Common myeloid progenitor, CD34-positive (primary cell): ENCODE measurements at regions not wholly inside any gene's neighbourhood (a gene's known extent, or its start where the extent isn't known, plus 50 kb on each side); places are given as distances from the start of the nearest gene placed in this dataset.
A peak's percentile ranks its signal among the peaks of the same experiment; 100 is the strongest.

Experiments
- CTCF ChIA-PET: fragments of 350-600 bp; sonication (Branson Sonifier 250); formaldehyde crosslinking; loops from one replicate; lab custom pipeline; 2021; ENCODE audit warnings: antibody characterized with exemption; lab: Charles Lee
- POLR2A ChIA-PET: fragments of 350-600 bp; sonication (Branson Sonifier 250); formaldehyde crosslinking; loops from one replicate; lab custom pipeline; 2021; ENCODE audit warnings: antibody characterized with exemption; lab: Charles Lee
- DNase-seq, 3 donors: peaks; one replicate each; pipeline versions ENCODE4 v3.0.0 to v3.0.0-alpha.2; 2013
- H3K27ac ChIP-seq, 2 experiments: 1 replicate in 1 of 2; 2 replicates in 1 of 2; pipeline ENCODE4 v1.7.0; 2013; ENCODE audit warnings: inconsistent platforms in 2 of 2, low read length in 2 of 2, mild to moderate bottlenecking in 2 of 2, low read depth in 1 of 2, moderate library complexity in 1 of 2; ENCODE audit not compliant: severe bottlenecking in 2 of 2, insufficient read depth in 1 of 2, poor library complexity in 1 of 2
- H3K27me3 ChIP-seq, 5 experiments: replicated peaks in 2 of 5; 1 replicate in 3 of 5; 2 replicates in 2 of 5; pipeline versions ENCODE4 v1.6.1 to v1.7.0; 2013; ENCODE audit warnings: low read length in 4 of 5, mild to moderate bottlenecking in 2 of 5, moderate library complexity in 2 of 5, inconsistent platforms in 1 of 5; ENCODE audit not compliant: insufficient read depth in 5 of 5, control insufficient read depth in 4 of 5
- H3K36me3 ChIP-seq, 4 experiments: 1 replicate in 2 of 4; 2 replicates in 2 of 4; pipeline versions ENCODE4 v1.6.1 to v1.7.0; 2013; ENCODE audit warnings: low read length in 3 of 4, control low read depth in 1 of 4, mild to moderate bottlenecking in 1 of 4; ENCODE audit not compliant: control insufficient read depth in 4 of 4, insufficient read depth in 4 of 4
- H3K4me1 ChIP-seq, 4 experiments: 1 replicate in 3 of 4; 2 replicates in 1 of 4; pipeline versions ENCODE4 v1.6.1 to v1.7.1; 2013; ENCODE audit warnings: low read length in 3 of 4, mild to moderate bottlenecking in 3 of 4, control low read depth in 1 of 4, inconsistent platforms in 1 of 4, moderate library complexity in 1 of 4; ENCODE audit not compliant: control insufficient read depth in 4 of 4, insufficient read depth in 4 of 4; ENCODE audit errors: control extremely low read depth in 1 of 4
- H3K4me3 ChIP-seq, 7 experiments: 1 replicate in 4 of 7; 2 replicates in 3 of 7; pipeline versions ENCODE4 v1.5.1 to v1.7.0; 2013; ENCODE audit warnings: mild to moderate bottlenecking in 7 of 7, low read length in 6 of 7, moderate library complexity in 6 of 7, inconsistent platforms in 2 of 7, low read depth in 2 of 7, control low read depth in 1 of 7; ENCODE audit not compliant: insufficient read depth in 4 of 7, control insufficient read depth in 1 of 7; ENCODE audit errors: extremely low read depth in 1 of 7
- H3K9me3 ChIP-seq, 5 experiments: 1 replicate in 4 of 5; 2 replicates in 1 of 5; pipeline versions ENCODE4 v1.6.1 to v1.7.1; 2013; ENCODE audit warnings: low read length in 4 of 5, mild to moderate bottlenecking in 2 of 5, inconsistent platforms in 1 of 5, low read depth in 1 of 5, moderate library complexity in 1 of 5; ENCODE audit not compliant: control insufficient read depth in 4 of 5, insufficient read depth in 2 of 5; ENCODE audit errors: control extremely low read depth in 1 of 5
- WGBS: methylation state at CpG from one replicate; pipeline ENCODE4 v1.1.5; 2013; ENCODE audit not compliant: insufficient coverage; 5-methylcytosine and 5-hydroxymethylcytosine counted together

DNA sequence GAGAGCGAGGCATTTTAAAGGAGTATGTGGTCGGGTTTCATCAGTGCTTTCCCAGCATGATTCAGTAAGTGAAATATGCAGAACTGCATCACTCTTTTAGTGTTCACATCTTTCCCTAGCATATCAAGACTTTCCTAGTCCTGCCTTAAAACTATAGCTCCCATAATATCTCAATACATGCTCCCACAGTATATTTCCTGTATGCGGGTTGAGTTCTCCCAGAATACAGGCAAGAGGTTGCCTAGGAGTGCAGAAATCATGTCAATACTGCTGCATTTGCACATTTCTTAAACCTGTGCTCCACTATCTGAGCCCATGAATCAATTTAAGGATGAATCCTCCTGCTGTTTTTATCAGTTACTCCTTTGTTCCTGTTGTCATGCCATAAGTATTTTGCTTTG, 386.6 kb upstream of the SLC35B3 start:
- Histone ChIP-seq H3K27me3 (no peaks in the 10 kb centered on the region), H3K4me3 (no peak overlapping the region), H3K9me3 (no peaks in the 10 kb centered on the region), H3K36me3 (no peaks in the 10 kb centered on the region), H3K4me1 (no peaks in the 10 kb centered on the region), H3K27ac (no peak overlapping the region)
- DNase-seq = no peak
- ChIA-PET CTCF (no interaction called here), POLR2A (no interaction called here)
- 100% methylated on average over 3 of the region's 3 CpGs for WGBS

DNA sequence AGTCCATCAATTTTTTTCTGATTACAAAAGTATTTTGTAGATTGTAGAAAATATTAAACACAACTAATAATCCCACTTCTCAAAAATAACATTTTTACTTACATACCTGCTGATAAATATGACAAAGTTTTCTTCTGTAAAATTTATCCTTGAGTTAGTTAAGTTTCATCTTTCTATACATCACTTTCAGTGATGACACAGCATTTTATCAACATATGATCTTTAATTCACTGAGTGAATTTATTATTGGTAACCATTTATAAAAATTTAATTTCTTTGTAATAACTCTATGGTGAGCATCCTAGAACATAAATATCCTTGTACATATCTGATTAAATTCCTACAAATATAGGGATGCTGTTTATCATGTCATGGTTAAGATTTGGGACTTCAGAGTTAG, 385.0 kb upstream of the SLC35B3 start:
- Histone ChIP-seq H3K36me3 (no peaks in the 10 kb centered on the region), H3K27ac (no peak overlapping the region), H3K4me1 (no peaks in the 10 kb centered on the region), H3K4me3 (no peak overlapping the region), H3K9me3 (no peaks in the 10 kb centered on the region), H3K27me3 (no peaks in the 10 kb centered on the region)
- DNase-seq = no peak
- CTCF ChIA-PET = no interaction called here
- POLR2A ChIA-PET = no interaction called here

- Histone ChIP-seq H3K27me3 (no peaks in the 10 kb centered on the region), H3K4me3 (no peak overlapping the region), H3K27ac (no peak overlapping the region), H3K36me3 (no peaks in the 10 kb centered on the region), H3K4me1 (no peaks in the 10 kb centered on the region), H3K9me3 (no peaks in the 10 kb centered on the region)
- 100% methylated on average over 3 of the region's 5 CpGs for WGBS
- ChIA-PET POLR2A (no interaction called here), CTCF (no interaction called here)
- DNase-seq = no peak
These were observed 384.1 kb upstream of the SLC35B3 start for GRCh38 chr6:8819446-8819845.

- no peaks in the 10 kb centered on the region for H3K9me3 ChIP-seq
- H3K27ac ChIP-seq = no peak overlapping the region
- CTCF ChIA-PET = no interaction called here
- H3K36me3 ChIP-seq = no peaks in the 10 kb centered on the region
- peak in 2 of 3 donors; percentile 5 to 36 for DNase-seq
- H3K4me3 ChIP-seq = no peak overlapping the region
- no peaks in the 10 kb centered on the region for H3K4me1 ChIP-seq
- H3K27me3 ChIP-seq = no peaks in the 10 kb centered on the region
- WGBS = no CpG with 5 or more reads among the region's 1 CpG
- POLR2A ChIA-PET = no interaction called here
These were observed 379.2 kb upstream of the SLC35B3 start for GRCh38 chr6:8814440-8815000.

- no peaks in the 10 kb centered on the region for H3K36me3 ChIP-seq
- no peak for DNase-seq
- no peak overlapping the region for H3K27ac ChIP-seq
- WGBS = 100% methylated on average over 1 of the region's 4 CpGs
- ChIA-PET POLR2A (no interaction called here), CTCF (no interaction called here)
- no peaks in the 10 kb centered on the region for H3K9me3 ChIP-seq
- no peaks in the 10 kb centered on the region for H3K4me1 ChIP-seq
- H3K27me3 ChIP-seq = no peaks in the 10 kb centered on the region
- no peak overlapping the region for H3K4me3 ChIP-seq
These were observed 375.0 kb upstream of the SLC35B3 start for GRCh38 chr6:8810325-8810724.

- Histone ChIP-seq H3K27ac (no peak overlapping the region), H3K4me1 (no peaks in the 10 kb centered on the region), H3K36me3 (no peaks in the 10 kb centered on the region), H3K9me3 (no peaks in the 10 kb centered on the region), H3K27me3 (no peaks in the 10 kb centered on the region), H3K4me3 (no peak overlapping the region)
- CTCF ChIA-PET = no interaction called here
- 98% methylated on average over 3 of the region's 4 CpGs for WGBS
- DNase-seq = no peak
- POLR2A ChIA-PET = no interaction called here
These were observed 374.3 kb upstream of the SLC35B3 start for GRCh38 chr6:8809662-8810061.

DNA sequence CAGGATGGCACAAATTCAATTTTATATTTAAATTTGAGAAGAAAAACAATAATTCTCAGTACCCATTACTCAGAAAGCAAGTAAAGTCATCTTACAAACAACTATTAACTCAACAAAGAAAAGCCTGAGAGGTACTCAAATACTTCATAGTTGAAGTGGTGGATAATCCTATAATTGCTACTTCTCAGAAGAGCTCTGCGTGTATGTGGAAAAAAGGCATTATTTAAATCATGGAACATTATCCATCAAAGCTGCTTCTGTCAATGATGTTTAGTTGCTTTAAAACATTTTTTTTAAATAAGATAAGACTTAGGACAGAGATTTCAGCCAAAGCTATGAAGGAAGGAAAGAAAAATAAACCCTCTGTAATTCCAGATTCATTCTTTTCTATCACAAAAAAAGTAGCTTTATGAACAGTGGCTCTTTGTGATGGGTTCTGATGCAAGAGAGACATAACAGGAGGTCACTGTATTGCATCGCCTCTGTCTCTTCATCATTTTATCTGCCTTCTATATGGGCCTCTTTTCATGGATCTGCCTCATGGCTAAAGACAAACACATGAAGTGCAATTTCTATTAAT, 367.9 kb upstream of the SLC35B3 start:
- ChIA-PET CTCF (no interaction called here), POLR2A (no interaction called here)
- no CpG with 5 or more reads among the region's 2 CpGs for WGBS

More for the DNA sequence above, 367.9 kb upstream of the SLC35B3 start:
- no peaks in the 10 kb centered on the region for H3K36me3 ChIP-seq
- DNase-seq = no peak
- no peaks in the 10 kb centered on the region for H3K4me1 ChIP-seq
- H3K4me3 ChIP-seq = no peak overlapping the region
- H3K9me3 ChIP-seq = no peaks in the 10 kb centered on the region
- H3K27me3 ChIP-seq = no peaks in the 10 kb centered on the region
- no peak overlapping the region for H3K27ac ChIP-seq
